ENCODE measurements at regions not wholly inside any gene's neighbourhood (a gene's known extent, or its start where the extent isn't known, plus 50 kb on each side); places are given as distances from the start of the nearest gene placed in this dataset.

GRCh38 chr16:50457979-50458491 lies 89.2 kb upstream of the BRD7 start (continued):
- TF ChIP-seq, protein P1, sequence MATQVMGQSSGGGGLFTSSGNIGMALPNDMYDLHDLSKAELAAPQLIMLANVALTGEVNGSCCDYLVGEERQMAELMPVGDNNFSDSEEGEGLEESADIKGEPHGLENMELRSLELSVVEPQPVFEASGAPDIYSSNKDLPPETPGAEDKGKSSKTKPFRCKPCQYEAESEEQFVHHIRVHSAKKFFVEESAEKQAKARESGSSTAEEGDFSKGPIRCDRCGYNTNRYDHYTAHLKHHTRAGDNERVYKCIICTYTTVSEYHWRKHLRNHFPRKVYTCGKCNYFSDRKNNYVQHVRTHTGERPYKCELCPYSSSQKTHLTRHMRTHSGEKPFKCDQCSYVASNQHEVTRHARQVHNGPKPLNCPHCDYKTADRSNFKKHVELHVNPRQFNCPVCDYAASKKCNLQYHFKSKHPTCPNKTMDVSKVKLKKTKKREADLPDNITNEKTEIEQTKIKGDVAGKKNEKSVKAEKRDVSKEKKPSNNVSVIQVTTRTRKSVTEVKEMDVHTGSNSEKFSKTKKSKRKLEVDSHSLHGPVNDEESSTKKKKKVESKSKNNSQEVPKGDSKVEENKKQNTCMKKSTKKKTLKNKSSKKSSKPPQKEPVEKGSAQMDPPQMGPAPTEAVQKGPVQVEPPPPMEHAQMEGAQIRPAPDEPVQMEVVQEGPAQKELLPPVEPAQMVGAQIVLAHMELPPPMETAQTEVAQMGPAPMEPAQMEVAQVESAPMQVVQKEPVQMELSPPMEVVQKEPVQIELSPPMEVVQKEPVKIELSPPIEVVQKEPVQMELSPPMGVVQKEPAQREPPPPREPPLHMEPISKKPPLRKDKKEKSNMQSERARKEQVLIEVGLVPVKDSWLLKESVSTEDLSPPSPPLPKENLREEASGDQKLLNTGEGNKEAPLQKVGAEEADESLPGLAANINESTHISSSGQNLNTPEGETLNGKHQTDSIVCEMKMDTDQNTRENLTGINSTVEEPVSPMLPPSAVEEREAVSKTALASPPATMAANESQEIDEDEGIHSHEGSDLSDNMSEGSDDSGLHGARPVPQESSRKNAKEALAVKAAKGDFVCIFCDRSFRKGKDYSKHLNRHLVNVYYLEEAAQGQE (IDR thresholded peaks at IDR 0.05; ENCODE audit: unreplicated experiment), result no peak
- TF ChIP-seq STAT1 (IDR thresholded peaks at IDR 0.05; ENCODE audit: unreplicated experiment), result no peak
- TF ChIP-seq NANOG (IDR thresholded peaks at IDR 0.05; ENCODE audit: borderline replicate concordance), result no peak
- no peak for TF ChIP-seq EZH2 (IDR thresholded peaks at IDR 0.05; ENCODE audit: low read depth, unreplicated experiment)
- TF ChIP-seq ETS1 (IDR thresholded peaks at IDR 0.05), result no peak
- TF ChIP-seq POLR2AphosphoS5 (IDR thresholded peaks at IDR 0.05; ENCODE audit: low read depth), result no peak

DNA sequence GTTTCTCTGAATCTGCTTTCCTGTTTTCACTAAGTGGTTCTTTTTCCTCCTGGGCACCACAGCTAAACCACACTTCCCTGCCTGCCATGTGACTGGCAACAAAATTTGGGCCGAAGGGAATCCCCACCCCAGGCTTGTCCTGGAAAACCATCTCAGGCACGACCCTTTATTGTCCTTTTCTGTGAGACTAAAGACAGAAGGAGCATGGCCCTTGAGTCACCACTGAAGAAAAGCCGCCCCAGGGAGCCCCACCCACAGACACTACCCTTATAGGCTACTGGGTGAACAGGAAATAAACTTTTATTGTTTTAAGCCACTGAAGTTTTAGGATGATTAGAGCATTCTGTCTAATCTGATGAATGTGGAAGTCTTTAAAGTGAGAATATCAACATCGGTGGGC lies 88.6 kb upstream of the BRD7 start:
- ATAC-seq, result no peak

GRCh38 chr16:50455288-50455845 lies 86.6 kb upstream of the BRD7 start:
- H3K27me3 Mint-ChIP-seq (ENCODE audit: insufficient read depth, low read depth, poor library complexity), result peaks cover 20% of the 10 kb centered on the region
- peaks cover 38% of the 10 kb centered on the region for H3K4me1 Mint-ChIP-seq
- no peak for TF ChIP-seq ZNF331 (CRISPR knock-in tag; IDR thresholded peaks at IDR 0.05; ENCODE audit: low read depth)
- TF ChIP-seq EZH2 (IDR thresholded peaks at IDR 0.05; ENCODE audit: low read depth, unreplicated experiment), result no peak
- no peak for TF ChIP-seq JUNB (IDR thresholded peaks at IDR 0.05; ENCODE audit: unreplicated experiment)
- no peak for TF ChIP-seq CREB1 (CRISPR knock-in tag; IDR thresholded peaks at IDR 0.05; ENCODE audit: low read depth)
- TF ChIP-seq ETS1 (IDR thresholded peaks at IDR 0.05), result no peak
- no peak for TF ChIP-seq STAT1 (IDR thresholded peaks at IDR 0.05; ENCODE audit: unreplicated experiment)
- no peak for TF ChIP-seq POLR2AphosphoS5 (IDR thresholded peaks at IDR 0.05; ENCODE audit: low read depth)

More for the DNA sequence above, 88.6 kb upstream of the BRD7 start:
- no peaks in the 10 kb centered on the region for H4K20me1 ChIP-seq (replicated peaks; ENCODE audit: insufficient read depth)
- H3K4me1 ChIP-seq (ENCODE audit: insufficient read depth), result peaks cover 30% of the 10 kb centered on the region
- H3K27me3 ChIP-seq (ENCODE audit: insufficient read depth), result peaks cover 3% of the 10 kb centered on the region; the same call in 1 of the 2 replicates
- no peak overlapping the region for H3K4me3 ChIP-seq
- H3K27ac Mint-ChIP-seq, result no peak overlapping the region
- H3K79me2 ChIP-seq (replicated peaks; ENCODE audit: insufficient read depth), result no peaks in the 10 kb centered on the region
- no peaks in the 10 kb centered on the region for H3K9me3 Mint-ChIP-seq
- TF ChIP-seq EZH2phosphoT487 (IDR thresholded peaks at IDR 0.05; ENCODE audit: unreplicated experiment) (no peak), STAT1 (IDR thresholded peaks at IDR 0.05; ENCODE audit: unreplicated experiment) (no peak), NANOG (IDR thresholded peaks at IDR 0.05; ENCODE audit: borderline replicate concordance) (no peak), JUNB (IDR thresholded peaks at IDR 0.05; ENCODE audit: unreplicated experiment) (no peak), CREB1 (CRISPR knock-in tag; IDR thresholded peaks at IDR 0.05; ENCODE audit: low read depth) (no peak), ZNF331 (CRISPR knock-in tag; IDR thresholded peaks at IDR 0.05; ENCODE audit: low read depth) (no peak)
- H3K4me2 ChIP-seq, result no peak overlapping the region
- peaks cover 15% of the 10 kb centered on the region for H3K27me3 Mint-ChIP-seq (ENCODE audit: insufficient read depth, low read depth, poor library complexity)
- no peak for DNase-seq (ENCODE audit: low spot score)
- H3K4me1 Mint-ChIP-seq, result peaks cover 36% of the 10 kb centered on the region
- no peak overlapping the region for H2AFZ ChIP-seq
- no peaks in the 10 kb centered on the region for H3K36me3 Mint-ChIP-seq (ENCODE audit: low read depth)
- H3K27ac ChIP-seq (ENCODE audit: low read depth), result peak overlapping the region; percentile 14; the same call in 1 of the 2 replicates
- H3K9me2 ChIP-seq (ENCODE audit: insufficient read depth), result no peaks in the 10 kb centered on the region
- H3K4me3 Mint-ChIP-seq, result no peak overlapping the region
- H3F3A ChIP-seq (replicated peaks; ENCODE audit: low read depth), result peaks cover 7% of the 10 kb centered on the region; the same call in 1 of the 2 replicates
- no peaks in the 10 kb centered on the region for H3K36me3 ChIP-seq (ENCODE audit: insufficient read depth)

More at GRCh38 chr16:50455288-50455845, 86.6 kb upstream of the BRD7 start:
- Histone ChIP-seq H3K27ac (ENCODE audit: low read depth) (no peak overlapping the region), H2AFZ (no peak overlapping the region; the same call in 1 of the 2 replicates), H3F3A (replicated peaks; ENCODE audit: low read depth) (peaks cover 7% of the 10 kb centered on the region; the same call in 1 of the 2 replicates), H3K79me2 (replicated peaks; ENCODE audit: insufficient read depth) (no peaks in the 10 kb centered on the region), H3K27me3 (ENCODE audit: insufficient read depth) (peaks cover 3% of the 10 kb centered on the region; the same call in 1 of the 2 replicates), H3K4me2 (no peak overlapping the region), H3K4me3 (no peak overlapping the region), H3K9me2 (ENCODE audit: insufficient read depth) (no peaks in the 10 kb centered on the region), H4K20me1 (replicated peaks; ENCODE audit: insufficient read depth) (no peaks in the 10 kb centered on the region), H3K36me3 (ENCODE audit: insufficient read depth) (no peaks in the 10 kb centered on the region), H3K4me1 (ENCODE audit: insufficient read depth) (peaks cover 30% of the 10 kb centered on the region)
- H3K4me3 Mint-ChIP-seq, result no peak overlapping the region
- ATAC-seq, result no peak
- H3K9me3 Mint-ChIP-seq, result no peaks in the 10 kb centered on the region
- DNase-seq (ENCODE audit: low spot score), result no peak
- H3K27ac Mint-ChIP-seq, result no peak overlapping the region
- no peaks in the 10 kb centered on the region for H3K36me3 Mint-ChIP-seq (ENCODE audit: low read depth)

All from GM23338 (cell line).